Suppressor macrophage treated with lipopolysaccharide for 1 hour (primary cell): ENCODE measurements at regions not wholly inside any gene's neighbourhood (a gene's known extent, or its start where the extent isn't known, plus 50 kb on each side); places are given as distances from the start of the nearest gene placed in this dataset.
A peak's percentile ranks its signal among the peaks of the same experiment; 100 is the strongest.

ENCODE experiments used
- DNase-seq, 3 donors: peaks; one replicate each; pipeline ENCODE4 v3.0.0-alpha.2; 2020 to 2022

DNA sequence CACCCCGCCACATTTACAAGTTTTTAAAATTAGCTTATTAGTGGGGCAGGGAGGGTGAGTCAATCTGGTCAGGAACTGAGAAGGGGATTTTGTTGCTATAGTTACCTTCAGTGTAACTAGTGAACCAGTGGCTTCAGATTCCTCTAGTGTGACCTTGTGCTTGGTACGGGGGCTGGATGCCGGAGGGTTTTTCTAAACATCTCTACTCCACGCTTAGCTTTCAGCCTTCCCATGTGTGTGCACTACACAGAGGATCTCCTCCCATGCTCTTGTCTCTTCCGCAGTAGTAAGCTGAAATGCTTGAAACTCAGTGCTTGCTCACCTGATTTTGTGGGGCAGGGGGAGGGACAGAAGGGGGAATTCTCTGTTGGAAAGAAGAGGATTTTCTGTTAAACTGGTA, 67.9 kb upstream of the AKAP13 start:
- DNase-seq, result peak; percentile 81 to 91 (median 88)

GRCh38 chr15:85312929-85313331, 67.5 kb upstream of the AKAP13 start:
- DNase-seq, result peak; percentile 73 to 87 (median 79)

DNA sequence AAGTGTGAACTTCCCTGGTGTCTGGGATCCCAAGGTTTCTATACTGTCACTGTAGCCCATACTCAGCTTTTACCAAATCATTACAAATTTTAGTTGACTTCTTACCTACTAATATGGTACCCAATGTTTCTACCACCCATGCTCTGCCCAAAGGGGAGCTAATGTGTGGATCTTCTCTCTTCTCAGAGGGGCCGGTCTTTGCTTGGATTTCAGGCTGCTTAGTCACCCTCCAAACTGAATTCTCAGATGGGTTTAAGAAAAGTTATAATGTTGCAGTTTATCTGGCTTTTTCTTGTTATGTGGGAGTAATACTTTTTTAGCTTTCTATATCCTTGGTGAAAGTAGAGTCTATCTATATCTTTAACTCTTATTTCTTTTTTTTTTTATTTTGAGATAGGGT, 67.1 kb upstream of the AKAP13 start:
- DNase-seq, result no peak

- DNase-seq, result no peak
Measured at GRCh38 chr15:85314146-85314545, 66.3 kb upstream of the AKAP13 start.

- DNase-seq, result no peak
Measured at GRCh38 chr15:85314633-85315032, 65.8 kb upstream of the AKAP13 start.

DNA sequence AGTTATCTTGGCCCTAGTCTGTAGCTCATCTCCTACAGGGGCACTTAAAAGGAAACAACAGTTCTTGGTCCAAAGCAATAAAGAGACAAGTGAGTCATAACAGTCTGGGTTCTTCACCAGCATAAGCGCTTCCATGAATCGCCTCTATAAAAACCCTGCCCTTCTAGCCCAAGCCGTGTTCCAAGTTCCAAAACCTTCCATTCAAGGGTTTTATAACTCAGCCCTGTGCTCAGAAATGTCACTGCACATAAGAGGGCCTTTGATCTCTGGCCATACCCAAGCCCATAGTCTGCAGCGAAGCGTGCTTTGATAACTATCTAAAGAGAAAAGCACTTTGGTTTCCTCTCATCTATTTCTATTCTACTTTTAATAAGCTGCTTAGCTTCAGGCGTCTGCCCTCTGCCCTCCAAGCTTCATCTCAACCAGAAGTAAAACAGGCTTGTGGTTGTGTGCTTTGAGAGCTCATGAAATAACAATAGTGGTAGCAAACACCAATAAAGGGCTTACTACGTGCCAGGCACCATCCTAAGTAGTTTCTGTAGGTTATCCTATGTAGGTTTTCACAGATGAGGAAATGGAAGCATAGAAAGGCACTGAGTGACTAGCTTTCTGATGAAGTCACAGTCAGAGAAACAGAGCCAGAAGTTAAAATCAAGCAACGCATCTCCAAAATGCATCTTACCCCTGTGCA, 64.0 kb upstream of the AKAP13 start:
- DNase-seq, result no peak

DNA sequence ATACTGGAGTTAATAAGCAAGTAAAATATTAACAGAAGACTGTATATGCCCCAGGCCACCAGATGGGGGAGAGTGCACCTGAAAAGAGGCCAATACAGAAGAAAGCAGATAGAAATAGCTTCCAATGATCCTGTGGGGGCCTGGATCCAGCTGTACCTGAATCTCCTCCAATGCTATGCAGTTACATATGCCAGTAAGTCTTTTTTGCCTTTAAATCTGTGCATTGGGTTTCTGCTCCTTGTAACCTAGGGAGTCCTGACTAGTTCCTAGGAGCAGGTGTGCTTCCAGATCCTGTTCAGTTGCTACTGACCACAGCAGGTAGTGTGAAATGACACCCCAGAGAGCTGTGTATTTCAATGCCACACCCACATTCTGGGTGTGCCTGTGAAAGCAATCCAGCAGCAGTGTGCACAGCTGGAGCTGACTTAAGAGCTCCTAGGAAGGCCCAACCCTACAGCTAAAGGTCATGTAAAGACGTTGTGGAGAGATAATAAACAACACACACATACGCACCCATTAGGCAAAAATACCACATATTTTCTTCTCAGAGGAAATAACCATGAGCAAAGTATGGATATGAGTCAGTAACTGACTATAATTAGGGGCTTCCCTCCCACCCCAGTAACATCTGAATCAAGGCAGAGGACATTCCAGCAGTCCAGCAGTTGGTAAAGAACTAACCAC, 62.2 kb upstream of the AKAP13 start:
- DNase-seq, result peak; percentile 70 to 90 (median 79)

DNA sequence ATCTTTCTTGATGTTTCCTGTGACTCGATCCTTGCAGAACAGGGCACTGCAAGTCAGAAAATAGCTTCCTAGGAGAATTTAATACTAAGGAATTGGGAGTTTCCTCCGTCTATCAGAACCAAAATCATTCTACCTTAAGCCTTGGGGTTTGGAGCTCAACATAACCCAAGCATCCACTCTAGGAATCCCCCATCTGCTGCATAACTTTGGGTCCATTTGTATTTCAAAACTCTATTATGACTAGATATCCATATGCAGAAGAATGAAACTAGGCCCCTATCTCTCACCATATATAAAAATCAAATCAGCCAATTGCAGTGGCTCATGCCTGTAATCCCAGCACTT, 61.7 kb upstream of the AKAP13 start:
- no peak for DNase-seq

DNA sequence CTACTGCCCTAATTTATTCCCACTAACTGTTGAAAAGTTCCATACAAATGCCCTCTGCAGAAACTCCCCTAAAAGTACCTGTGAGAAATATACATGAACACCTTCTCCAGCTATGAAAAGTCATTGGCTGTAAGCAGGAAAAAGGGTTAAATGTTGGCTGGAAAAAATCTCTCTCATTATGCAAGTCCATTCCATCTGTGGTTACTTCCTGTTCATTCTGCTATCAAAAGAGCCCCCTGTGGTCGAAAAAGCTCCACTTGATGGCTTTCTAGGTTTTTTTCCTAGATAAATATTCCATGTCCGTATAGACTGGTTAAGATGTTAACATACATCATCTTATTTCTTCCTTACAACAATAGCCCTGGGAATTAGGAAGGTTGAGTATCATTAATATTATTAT, 56.2 kb upstream of the AKAP13 start:
- no peak for DNase-seq

- no peak for DNase-seq
Measured at GRCh38 chr15:85325834-85326233, 54.6 kb upstream of the AKAP13 start.

DNA sequence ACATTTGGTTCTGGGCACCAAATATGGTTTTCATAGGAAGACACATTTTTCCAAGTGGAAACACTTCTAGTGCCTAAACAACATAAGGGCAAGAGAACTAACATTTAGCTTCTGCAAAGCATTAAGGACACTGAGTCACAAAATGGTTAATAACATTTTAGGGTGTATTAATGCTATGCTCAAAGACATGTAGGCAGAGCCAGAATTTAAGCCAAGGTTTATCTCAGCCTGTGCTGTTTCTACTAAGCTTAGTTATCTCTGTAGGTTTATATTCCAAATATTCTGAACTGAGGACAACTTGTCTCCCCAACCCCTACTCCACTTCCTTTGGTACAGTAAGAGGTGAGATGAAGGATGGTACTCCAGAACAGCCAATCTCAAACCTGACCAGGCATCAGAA, 54.1 kb upstream of the AKAP13 start:
- DNase-seq, result no peak

DNA sequence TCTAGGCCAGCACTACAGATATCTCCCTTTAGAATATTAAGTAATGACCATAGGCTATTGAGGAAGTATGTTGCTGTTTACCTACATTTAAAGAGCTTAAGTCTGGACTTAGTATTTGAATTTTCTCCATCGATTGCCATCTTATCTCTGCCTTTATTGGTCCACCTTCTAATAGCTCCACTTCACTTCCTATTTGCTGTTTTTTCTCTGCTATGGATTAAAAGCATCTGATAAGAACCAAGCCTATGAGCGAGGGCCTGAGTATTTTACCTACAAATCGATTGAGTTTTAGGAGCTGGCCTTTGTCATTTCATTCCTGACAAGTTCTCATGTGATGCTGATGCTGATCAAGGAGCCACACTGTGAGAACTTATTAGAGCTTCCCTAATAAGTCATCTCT, 52.6 kb upstream of the AKAP13 start:
- no peak for DNase-seq

DNA sequence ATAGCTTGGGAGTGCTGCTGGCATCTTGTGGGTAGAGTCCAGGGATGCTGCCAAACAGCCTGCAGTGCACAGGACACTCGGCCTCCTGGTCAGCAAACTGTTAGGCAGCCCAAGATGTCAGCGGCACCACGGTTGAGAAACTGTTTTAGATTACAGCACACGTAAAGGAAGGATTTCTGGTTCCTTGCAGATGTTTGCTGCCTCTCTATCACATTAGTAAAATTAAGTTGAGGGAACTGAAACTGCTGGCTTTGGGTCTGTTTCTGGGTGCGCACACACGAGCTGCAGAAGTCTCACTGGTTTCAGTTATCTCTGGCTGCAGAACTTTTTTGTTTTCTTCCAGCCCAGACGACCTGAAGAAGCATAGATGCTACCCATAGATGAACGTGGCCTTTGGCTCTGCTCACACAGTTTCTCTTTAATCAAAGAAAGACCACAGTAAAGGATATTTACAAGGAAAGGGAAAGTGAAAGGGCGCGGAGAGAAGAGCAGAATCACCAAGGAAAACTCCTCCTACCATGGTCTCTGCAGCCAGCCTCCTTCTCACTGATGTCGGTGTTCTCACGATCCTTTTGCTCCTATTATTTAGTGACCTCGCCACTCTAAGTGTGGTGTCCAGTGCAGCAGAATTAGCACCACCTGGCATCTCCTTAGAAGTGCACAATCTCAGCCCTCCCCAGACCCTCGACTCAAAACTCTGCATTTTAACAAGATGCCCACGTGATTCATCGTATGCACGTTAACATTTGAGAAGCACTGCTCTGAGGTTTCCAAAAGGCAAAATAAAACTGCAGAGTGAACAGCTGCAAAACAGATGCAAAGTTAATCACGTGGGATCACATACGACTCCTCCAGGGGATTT, 50.6 kb upstream of the AKAP13 start:
- peak; percentile 55 to 66 (median 61) for DNase-seq
